ENCODE measurements at regions not wholly inside any gene's neighbourhood (a gene's known extent, or its start where the extent isn't known, plus 50 kb on each side); places are given as distances from the start of the nearest gene placed in this dataset.

DNA sequence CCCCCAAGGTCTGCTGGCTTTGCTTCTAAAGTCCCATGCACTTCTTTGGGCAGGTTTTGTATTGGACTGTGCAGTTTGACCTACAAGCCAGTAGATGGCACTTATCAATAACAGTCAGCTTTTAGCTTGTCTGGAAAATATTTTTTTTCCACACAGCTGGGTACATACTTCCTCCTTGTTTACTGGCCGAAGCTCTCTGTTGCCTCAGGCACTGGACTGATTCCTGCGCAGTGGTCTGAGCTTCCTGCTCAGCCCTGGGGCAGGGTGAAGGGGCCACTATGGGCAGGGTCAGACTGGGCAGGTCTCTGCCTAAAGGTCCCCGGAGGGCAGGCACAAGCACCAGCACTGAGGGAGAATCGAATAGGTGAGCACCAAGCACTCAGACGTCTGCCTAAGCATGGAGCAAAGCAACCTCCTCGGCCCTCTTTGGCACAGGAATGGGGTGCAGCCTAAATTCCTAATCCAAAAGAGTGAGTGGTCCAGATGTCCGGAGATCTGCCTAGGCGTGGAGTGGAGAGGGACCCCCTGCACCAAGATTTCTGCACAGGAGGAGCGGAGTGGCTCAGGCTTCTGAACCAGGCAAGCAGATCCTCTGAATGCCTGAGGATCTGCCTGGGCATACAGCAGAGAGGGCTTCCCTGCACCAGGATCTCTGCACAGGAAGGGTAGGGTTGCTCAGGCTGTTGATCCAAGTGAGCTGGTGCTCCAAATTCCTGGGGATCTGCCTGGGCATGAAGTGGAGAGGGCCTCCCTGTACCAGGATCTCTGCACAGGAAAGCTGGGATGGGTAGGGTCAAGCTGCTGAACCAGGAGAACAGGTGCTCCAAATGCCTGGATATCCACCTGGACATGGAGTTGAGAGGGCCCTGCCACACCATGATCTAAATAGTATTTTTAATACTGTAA is 105.9 kb upstream of the C11orf58 start:
- Histone ChIP-seq H3K4me3 (ENCODE audit: insufficient read depth, low read length, poor library complexity, severe bottlenecking) (no peak overlapping the region), H2AFZ (ENCODE audit: low read depth, low read length, severe bottlenecking) (no peak overlapping the region), H3K4me2 (ENCODE audit: low read depth, low read length, poor library complexity, severe bottlenecking) (no peak overlapping the region), H3K9me3 (ENCODE audit: insufficient read depth, low read length) (peaks cover 6% of the 10 kb centered on the region; the same call in 1 of the 2 replicates), H3K27me3 (ENCODE audit: low read length) (no peaks in the 10 kb centered on the region), H3F3A (ENCODE audit: insufficient read depth) (no peaks in the 10 kb centered on the region), H4K20me1 (ENCODE audit: low read depth, low read length) (no peaks in the 10 kb centered on the region), H3K9ac (ENCODE audit: low read length) (no peak overlapping the region), H3K9me2 (replicated peaks; ENCODE audit: insufficient read depth, low read length) (no peaks in the 10 kb centered on the region), H3K27ac (ENCODE audit: low read depth, low read length) (no peak overlapping the region), H3K36me3 (ENCODE audit: low read length) (no peaks in the 10 kb centered on the region), H3K79me2 (ENCODE audit: insufficient read depth, low read length) (no peaks in the 10 kb centered on the region)
- no peak for TF ChIP-seq EZH2phosphoT487 (conservative IDR thresholded peaks at IDR 0.05; ENCODE audit: low read length)
- TF ChIP-seq, protein P1, sequence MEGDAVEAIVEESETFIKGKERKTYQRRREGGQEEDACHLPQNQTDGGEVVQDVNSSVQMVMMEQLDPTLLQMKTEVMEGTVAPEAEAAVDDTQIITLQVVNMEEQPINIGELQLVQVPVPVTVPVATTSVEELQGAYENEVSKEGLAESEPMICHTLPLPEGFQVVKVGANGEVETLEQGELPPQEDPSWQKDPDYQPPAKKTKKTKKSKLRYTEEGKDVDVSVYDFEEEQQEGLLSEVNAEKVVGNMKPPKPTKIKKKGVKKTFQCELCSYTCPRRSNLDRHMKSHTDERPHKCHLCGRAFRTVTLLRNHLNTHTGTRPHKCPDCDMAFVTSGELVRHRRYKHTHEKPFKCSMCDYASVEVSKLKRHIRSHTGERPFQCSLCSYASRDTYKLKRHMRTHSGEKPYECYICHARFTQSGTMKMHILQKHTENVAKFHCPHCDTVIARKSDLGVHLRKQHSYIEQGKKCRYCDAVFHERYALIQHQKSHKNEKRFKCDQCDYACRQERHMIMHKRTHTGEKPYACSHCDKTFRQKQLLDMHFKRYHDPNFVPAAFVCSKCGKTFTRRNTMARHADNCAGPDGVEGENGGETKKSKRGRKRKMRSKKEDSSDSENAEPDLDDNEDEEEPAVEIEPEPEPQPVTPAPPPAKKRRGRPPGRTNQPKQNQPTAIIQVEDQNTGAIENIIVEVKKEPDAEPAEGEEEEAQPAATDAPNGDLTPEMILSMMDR (IDR thresholded peaks at IDR 0.05; ENCODE audit: insufficient read depth, low read length, poor library complexity, severe bottlenecking) = peak; percentile 31

- TF ChIP-seq, protein P1 (IDR thresholded peaks at IDR 0.05; ENCODE audit: insufficient read depth, low read length, poor library complexity, severe bottlenecking) = no peak
- no peak for TF ChIP-seq EZH2phosphoT487 (conservative IDR thresholded peaks at IDR 0.05; ENCODE audit: low read length)
- Histone ChIP-seq H3K36me3 (ENCODE audit: low read length) (no peaks in the 10 kb centered on the region), H2AFZ (ENCODE audit: low read depth, low read length, severe bottlenecking) (no peak overlapping the region), H3K4me3 (ENCODE audit: insufficient read depth, low read length, poor library complexity, severe bottlenecking) (no peak overlapping the region), H3K4me2 (ENCODE audit: low read depth, low read length, poor library complexity, severe bottlenecking) (no peak overlapping the region), H3K27me3 (ENCODE audit: low read length) (no peaks in the 10 kb centered on the region), H3F3A (ENCODE audit: insufficient read depth) (no peaks in the 10 kb centered on the region), H4K20me1 (ENCODE audit: low read depth, low read length) (no peaks in the 10 kb centered on the region), H3K27ac (ENCODE audit: low read depth, low read length) (no peak overlapping the region), H3K9me3 (ENCODE audit: insufficient read depth, low read length) (no peaks in the 10 kb centered on the region), H3K9me2 (replicated peaks; ENCODE audit: insufficient read depth, low read length) (no peaks in the 10 kb centered on the region), H3K79me2 (ENCODE audit: insufficient read depth, low read length) (no peaks in the 10 kb centered on the region), H3K9ac (ENCODE audit: low read length) (no peak overlapping the region)
Measured at GRCh38 chr11:16630651-16631050, 107.8 kb upstream of the C11orf58 start.

GRCh38 chr11:16618431-16618830 is 120.0 kb upstream of the C11orf58 start:
- no peak for TF ChIP-seq EZH2phosphoT487 (conservative IDR thresholded peaks at IDR 0.05; ENCODE audit: low read length)
- TF ChIP-seq, protein P1 (IDR thresholded peaks at IDR 0.05; ENCODE audit: insufficient read depth, low read length, poor library complexity, severe bottlenecking) = no peak
- no peak overlapping the region for H3K9ac ChIP-seq (ENCODE audit: low read length)
- no peaks in the 10 kb centered on the region for H3F3A ChIP-seq (ENCODE audit: insufficient read depth)
- no peak overlapping the region for H3K27ac ChIP-seq (ENCODE audit: low read depth, low read length)
- H3K9me2 ChIP-seq (replicated peaks; ENCODE audit: insufficient read depth, low read length) = no peaks in the 10 kb centered on the region
- H3K9me3 ChIP-seq (ENCODE audit: insufficient read depth, low read length) = no peaks in the 10 kb centered on the region
- no peak overlapping the region for H3K4me3 ChIP-seq (ENCODE audit: insufficient read depth, low read length, poor library complexity, severe bottlenecking)
- H3K79me2 ChIP-seq (ENCODE audit: insufficient read depth, low read length) = no peaks in the 10 kb centered on the region
- H4K20me1 ChIP-seq (ENCODE audit: low read depth, low read length) = no peaks in the 10 kb centered on the region; the same call in 1 of the 2 replicates
- H3K27me3 ChIP-seq (ENCODE audit: low read length) = 0 out of 2 replicates have a peak, but pooled peaks cover 4% of the 10 kb centered on the region
- no peaks in the 10 kb centered on the region for H3K36me3 ChIP-seq (ENCODE audit: low read length)
- H2AFZ ChIP-seq (ENCODE audit: low read depth, low read length, severe bottlenecking) = no peak overlapping the region
- no peak overlapping the region for H3K4me2 ChIP-seq (ENCODE audit: low read depth, low read length, poor library complexity, severe bottlenecking)

Data from SU-DHL-6 (cell line).